Embryonic facial prominence (tissue), 1 donor: ENCODE measurements at regions not wholly inside any gene's neighbourhood (a gene's known extent, or its start where the extent isn't known, plus 50 kb on each side); places are given as distances from the start of the nearest gene placed in this dataset.

Experiments used
- DNase-seq: peaks from one replicate; pipeline ENCODE4 v3.0.0-alpha.2; 2016; ENCODE audit errors: extremely low spot score

DNA sequence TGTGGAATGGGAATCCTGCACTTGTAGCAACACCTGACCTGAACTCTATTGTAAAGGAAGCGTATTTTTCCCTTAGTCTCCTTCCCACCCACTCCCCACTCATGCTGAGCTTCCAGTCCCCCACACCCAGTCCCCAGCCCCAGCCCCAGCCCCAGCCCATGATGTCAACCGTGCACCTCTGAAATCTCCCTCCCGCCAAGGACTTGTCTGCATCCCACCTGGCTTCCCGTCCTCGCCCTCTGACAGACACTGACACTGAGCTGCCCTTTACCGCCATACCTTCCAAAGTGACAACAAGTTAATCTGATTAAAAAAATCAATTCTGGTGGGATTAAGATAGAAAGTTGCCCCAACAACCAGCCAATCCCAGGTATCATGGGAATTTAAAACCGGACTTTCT is 213.6 kb upstream of the CELF4 start:
- no peak for DNase-seq

DNA sequence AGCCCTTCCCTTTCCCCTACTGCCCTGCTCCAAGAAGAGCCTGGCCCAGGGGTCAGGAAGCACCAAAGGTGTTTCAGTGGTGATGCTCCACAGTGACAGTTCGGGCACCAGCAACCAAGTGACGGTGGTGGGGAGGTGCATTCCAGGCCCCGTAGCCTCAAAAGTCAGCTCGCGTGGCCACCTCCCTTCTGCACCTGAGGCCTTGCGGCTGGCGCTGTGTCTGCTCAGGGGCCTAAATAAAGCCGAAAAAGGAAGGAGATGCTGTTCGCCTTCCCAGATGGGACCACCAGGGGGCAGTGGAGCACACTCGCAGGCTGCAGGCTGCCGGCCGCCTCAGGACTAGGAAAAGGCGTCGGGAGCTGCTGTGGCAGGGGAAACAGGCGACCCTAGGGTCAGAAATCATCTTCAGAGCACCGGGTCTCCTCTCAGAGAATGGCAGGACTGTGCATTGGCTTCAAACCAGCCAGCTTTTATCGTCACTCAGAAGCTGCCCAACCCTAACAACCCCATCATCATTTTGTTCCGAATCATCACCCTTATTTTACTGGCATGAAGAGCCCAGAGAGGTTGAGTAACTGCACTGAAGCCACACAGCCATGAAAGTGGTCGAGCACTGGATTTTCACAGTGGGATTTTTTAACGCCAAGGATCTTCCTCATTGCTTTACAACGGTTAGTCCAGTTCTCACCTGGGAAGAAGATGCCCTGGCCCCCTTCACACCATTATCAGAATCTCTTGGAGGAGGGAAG is 213.0 kb upstream of the CELF4 start:
- DNase-seq: peak; percentile 30

DNA sequence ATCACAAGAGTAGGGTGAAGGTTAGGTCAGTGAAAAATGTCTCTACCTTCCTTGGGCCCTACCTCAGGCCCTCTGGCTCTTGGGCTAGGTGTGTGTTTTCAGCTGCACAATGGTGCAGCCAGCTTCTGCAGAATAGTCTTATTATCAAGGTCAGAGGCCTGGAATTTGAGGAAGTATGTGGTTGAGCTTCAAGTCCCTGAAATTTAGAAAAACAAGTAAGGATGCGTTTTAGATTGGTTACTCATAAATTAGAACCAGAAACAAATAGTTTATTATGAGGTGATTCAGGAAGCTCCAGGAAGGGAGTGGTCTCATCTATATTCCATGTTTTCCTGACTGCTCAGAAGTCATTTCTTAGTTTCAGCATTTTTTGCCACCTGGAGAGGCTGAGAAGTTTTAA is 204.2 kb upstream of the CELF4 start:
- DNase-seq: no peak

DNA sequence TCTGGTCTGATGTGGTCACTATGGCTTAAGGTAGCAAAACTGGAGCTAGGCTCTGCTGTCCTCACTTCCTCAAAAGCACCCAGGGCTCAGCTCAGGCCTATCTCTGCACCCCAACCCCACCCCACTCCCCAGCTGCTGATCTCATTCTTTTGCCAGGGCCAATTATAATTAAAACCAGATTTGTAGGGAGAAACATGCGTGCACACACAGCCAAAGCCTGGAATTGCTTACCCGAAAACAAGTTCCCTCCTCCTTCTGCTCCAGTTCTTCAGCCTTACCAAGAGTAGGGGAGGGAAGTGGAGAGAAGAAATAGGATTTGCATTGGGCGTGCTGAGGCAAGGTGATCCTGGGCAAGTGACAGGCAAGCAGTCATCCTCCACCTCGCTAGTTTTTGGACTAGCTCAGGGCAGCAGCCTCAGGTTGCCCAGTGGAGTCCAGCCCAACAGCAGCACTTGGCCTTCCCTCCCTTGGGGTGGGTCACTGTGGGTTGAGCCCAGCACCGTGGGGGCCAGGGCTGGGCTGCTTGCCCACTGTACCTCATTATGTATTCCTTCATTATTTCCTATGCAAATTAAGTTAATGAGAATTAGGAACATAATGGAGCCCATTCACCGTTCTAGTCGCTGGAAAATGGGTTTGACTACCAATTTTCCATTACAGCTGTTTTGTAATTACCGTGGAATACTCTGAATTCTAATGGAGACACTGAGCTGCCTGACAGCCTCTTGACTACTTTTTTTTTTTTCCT is 199.1 kb upstream of the CELF4 start:
- no peak for DNase-seq

DNA sequence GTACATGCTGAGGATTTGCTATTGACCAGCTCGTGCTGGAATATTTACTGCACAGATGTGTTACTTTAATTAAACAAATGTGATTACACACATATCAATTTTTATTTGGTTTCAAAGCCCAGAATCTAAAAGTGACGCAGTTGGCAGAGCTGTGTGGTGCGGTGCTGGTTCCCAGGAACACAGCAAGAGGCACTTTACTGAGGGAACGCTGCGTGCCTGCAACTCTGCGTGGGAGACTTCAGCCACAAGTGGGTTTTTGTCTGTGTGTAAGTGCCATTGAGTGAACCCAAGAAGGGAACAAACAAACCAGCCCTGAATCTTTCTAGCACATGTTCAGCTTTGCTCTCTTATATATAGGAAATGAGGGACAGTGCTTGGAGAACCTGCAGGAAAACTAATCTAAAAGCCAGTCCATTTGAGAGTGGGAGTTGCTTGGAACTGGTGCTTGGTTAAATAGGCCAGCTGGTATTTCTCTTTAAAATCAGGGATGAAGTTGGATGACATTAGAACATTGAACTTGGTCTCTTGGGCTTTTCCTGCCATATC is 196.6 kb upstream of the CELF4 start:
- no peak for DNase-seq

DNA sequence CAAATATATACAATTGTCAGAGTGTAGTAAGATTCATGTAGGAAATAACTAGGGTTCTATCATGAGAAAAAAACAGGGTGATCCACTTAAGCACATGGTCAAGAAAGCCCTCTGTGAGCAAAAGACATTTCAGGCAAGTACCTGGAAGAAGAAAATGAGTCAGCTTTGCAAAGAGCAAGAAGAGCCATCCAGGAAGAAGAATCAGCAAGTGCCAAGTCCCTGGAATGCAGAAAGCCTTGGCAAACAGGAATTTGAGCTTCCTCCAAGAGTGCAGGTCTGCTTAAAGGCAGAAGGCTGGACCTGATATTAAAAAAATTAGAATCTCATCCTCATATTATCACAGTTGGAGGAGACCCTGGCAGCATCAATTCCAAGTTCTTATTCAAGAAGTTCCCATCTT is 188.5 kb upstream of the CELF4 start:
- no peak for DNase-seq

DNA sequence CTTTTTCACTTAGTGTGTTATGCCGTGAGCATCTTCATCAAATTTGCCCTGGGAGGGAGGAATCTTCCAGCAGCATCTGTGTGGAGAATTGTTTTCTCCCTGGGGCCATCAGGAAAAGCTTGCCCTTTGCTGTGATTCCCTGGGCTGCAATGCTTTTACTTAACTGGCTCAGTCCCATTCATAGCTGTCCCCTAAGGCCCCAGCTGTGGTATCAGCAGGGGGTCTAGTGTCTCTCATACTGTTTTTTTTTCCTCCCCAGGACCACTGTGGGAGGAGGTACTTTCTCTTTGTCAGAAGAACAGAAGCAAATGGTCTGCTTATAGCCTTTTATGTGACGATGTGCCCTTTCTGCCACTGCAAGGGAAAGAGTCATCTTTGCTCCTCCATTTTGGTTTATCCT is 176.8 kb upstream of the CELF4 start:
- no peak for DNase-seq

DNA sequence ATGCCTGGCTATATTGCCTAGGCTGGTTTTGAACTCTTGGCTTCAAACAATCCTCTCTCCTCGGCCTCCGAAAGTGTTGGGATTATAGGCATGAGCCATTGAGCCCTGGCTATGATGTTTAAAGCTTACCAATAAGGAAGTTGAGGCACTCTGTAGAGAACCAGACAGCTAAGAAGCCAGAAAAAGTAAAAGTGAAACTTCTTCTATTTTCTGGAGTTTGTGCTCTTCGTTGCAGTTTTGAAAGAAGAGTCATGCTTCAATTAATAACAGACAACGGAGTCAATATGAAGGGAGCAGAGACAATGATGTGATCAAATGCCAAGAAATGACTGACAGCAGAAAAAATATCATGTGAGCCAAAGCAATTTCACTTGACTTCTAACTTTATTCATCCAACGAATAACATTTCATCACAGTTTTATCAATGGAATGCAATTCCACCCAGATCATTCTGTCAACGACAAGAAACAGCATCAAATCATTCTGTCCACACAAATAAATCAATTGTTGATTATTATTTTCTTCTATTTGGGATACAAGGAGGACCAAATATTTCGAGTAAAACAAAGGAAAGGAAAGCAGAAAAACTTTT is 175.5 kb upstream of the CELF4 start:
- DNase-seq: no peak

DNA sequence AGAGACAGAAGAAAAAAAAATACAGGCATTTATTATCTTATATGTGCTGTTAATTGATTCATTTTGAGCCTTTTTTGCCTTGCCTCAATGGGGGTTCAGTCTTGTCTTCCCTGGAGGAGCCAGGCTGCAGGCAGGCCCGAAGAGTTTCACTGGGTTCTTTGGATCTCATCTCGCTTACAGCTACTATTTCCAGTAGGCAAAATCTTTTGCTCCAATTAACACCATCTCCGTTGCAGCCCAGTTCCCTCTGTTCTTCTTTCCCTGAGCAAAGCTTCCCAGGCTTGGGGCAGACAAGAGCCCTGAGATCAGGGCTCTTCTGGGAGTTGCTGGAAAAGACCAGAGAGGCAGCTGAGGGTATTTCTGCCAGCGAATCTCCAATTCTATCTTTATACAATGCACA is 168.8 kb upstream of the CELF4 start:
- no peak for DNase-seq

DNA sequence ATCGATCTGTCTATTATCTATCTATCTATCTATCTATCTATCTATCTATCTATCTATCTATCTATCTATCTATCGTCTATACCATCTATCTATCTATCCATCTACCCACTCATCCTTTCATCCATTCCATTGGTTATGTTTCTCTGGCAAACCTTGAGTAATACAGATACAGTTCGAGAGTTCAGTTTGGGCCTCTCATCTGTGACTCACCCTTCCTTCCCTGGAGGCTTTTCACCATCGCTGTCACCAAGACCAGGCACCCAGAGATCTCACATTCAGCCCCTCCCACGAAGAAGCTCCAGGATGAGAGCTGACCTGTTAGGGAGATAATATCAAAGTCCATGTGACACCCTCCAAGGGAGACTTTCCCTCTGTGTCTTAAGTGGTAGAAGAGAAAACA is 164.1 kb upstream of the CELF4 start:
- DNase-seq: no peak

DNA sequence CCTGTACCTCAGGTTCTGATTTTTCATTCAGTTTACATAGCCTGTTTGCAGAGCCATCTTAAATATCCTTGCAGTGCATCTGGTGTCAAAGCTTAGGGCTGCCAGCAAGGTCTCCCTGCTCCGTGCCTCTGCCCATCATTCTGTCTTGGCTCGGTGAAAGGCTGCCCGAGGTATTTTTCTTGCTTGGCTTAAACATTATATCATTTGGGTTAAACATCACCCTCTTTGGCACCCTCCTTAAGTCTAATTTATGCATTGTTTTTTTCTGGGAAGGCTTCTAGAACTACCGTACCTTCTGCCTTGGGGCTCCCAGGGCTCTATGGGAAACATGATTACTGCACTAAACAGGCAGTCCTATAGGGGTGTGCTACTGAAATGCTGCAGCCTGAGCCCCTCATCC is 158.6 kb upstream of the CELF4 start:
- no peak for DNase-seq

DNA sequence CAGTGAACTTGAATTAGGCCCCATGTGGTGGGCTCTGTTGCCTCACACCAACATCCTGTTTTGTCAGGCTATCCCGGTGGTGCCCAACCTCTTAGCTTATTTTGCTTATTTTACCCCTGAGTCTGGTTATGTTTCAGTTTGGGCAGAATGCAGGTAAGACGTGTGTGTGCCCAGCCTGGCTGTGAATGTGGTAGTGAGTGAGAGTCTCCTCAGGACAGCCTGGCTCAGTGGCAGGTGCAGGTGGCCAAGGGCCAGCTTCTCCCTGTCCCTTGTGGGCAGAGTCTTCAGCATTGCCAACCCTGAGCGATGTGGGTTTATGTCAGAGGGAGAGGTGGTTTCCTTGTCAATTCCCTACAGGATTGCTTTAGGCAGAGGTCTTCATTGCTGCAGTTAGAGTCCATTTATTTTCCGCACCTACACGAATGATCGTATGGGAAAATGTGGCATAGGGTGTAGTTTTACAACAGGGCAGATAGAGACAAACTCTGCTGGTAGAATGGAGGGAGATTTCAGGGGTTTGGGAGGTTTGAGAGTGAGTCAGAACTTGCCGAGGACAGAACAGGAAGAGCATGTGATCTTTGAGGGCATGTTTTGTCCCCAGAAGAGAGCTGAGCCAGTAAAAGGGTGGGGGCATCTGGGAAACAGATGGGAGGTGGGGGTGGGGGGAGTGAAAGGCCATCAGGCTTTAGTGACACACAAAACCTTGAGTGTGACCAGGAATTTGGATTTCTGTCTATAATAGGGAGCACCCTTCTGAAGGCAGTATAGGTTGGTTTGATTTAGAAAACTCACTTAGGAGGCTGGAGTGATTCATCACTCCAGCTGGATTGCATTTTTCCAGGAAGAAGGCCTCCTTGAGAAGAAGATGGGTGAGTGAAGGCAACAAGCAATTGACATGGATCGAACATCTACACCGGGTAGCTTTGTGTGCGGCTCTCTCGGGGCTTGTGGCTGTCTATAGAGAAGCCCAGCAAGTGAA is 156.2 kb upstream of the CELF4 start:
- DNase-seq: no peak

DNA sequence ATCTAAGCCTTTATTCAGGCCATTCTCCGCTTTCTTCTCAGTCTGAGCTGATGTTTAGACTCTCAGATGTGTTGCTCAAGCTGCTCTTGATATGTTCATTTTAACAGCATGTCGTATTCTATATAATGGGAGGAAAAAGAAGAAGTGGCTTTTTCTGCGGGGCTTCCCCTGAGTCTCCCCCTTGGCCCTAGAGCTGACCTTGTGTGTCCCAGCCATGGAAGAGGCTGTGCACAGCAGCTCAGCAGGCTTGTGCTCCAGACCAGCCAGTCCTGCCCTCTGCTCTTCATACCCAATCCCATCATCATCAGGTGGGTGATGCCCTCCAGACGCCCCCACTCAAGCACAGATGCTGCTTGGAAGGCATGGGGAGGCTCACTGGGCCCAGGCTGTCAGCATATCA is 155.1 kb upstream of the CELF4 start:
- DNase-seq: no peak

DNA sequence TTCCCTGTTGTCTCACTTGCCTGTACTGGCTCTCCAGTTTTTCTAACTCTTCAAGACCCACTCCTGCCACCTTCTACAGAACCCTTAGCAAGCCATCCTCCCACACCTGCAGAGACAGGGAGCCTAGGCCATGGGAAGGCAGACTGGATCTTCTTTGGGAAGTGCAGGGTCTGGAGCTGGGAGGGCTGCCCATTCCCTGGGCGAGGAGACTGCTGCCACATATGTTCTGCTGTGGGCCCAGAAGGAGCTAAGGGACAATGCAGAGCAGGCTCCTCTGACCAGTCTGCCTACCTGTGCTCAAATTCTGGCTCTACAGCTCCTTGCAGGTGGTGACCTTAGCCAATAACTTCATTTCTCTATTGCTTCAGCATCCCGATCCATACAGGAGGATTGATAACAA is 152.1 kb upstream of the CELF4 start:
- DNase-seq: no peak

DNA sequence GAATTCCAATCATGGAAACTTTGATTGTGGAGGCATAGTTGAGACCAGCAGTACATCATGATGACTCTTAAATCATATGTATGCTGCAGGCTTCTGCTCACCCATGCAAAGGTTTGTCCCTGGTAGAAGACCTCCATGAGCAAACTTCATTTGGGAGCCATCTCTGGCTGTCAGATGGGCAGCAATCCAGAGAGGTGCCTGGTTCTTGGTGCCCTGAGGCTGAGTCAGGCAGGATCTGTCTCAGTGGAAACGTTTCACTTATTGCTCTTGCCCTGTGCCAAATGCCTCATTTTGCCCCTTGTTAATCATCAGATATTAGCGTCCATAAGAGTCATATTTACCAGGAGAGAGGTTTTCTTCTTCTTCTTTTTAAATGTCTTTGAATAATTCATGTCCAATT is 151.5 kb upstream of the CELF4 start:
- DNase-seq: no peak

DNA sequence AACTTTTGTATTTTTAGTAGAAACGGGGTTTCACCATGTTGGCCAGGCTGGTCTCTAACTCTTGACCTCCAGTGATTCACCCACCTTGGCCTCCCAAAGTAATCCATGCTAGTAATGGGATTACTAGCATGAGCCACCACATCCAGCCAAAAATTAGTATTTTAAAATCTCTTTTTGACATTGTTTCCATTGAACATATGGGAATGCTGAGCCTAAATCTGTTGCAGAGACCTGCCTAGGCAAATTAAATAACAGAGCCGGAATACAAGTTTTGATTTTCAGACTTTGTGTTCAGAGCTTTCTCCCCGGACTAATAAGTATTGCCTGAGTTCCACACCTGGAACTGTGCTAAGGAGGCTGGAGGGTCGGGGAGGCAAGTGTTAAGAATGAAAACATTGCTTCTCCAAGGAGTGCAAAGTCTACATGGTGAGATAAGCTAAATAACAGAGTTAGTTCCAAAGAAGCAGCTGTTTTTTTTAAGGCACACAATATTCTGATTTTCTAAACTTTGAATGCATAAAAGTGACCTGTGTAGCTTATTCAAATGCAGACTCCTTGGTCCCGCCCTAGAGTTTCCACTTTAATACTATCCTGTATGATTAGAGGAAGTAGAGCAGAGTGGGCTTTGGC is 150.6 kb upstream of the CELF4 start:
- DNase-seq: no peak

DNA sequence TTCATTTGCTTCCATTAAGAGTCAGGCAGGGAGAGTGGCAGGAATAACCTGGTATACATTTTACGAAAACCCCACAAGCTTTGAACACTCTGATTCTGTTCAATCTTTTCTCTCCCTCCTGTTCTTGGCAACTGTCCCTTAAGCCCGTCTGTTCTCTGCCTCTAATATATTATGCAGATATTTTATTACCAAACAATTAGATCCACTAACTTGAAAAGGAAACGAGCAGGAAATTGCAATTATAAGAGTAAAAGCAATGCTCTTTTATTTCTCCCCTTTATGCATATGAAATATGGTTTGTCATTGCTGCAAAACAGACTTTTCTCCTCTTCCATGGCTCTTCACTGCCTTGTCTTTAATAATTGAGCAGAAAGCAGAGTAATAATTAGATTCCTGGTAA is 149.1 kb upstream of the CELF4 start:
- no peak for DNase-seq

DNA sequence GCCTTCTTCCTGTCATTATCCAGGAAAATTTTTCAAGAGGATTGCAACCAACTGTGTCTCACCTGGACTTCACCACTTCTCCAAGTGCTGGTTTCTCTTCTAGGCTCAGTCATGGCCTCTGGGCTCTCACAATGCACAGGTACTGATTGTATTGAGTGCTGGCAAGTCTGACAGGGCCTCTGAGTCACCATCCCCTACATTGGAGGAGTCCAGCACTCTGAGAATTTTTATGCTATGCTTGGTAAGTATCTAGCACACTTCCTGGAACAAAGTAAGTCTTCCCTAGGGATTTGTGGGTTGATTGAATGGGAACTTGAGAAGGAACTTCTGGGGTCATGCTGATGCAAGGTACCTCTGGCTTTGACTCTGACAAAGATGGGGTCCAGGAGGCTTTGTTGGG is 147.2 kb upstream of the CELF4 start:
- DNase-seq: no peak

DNA sequence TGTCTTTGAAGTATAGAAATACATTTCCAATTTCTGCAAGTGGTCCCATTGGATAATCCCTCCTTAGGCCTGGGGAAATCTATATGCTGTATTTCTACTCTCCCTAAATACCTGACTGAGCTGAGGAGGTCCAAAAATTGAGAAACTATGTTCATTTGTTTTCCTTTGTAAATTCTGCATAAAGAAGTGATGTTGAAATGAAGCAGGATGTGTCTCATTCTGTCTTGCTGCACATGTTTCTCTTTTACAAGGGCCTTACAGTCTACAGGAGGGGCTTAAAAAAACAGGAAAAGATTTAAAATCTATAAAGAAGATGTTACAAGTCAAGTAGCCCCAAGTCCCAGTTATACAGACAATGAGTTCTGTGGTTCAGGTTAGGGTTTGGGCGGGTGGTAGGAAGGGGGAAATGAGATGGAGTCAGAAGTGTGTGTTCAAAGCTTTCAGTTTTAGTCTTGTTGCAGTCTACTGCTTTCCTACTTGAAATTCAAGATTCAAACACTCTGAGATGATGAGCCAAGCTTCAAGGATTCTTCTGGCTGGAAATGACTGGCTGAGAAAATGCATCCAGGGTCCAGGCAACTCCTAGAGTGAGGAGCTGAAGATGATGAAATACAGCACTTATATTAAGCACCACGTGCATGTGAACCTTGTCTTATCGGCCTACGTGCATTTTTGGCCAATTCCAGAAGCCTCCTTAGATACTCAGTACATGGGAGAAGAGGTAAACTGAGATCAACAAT is 146.3 kb upstream of the CELF4 start:
- DNase-seq: no peak

DNA sequence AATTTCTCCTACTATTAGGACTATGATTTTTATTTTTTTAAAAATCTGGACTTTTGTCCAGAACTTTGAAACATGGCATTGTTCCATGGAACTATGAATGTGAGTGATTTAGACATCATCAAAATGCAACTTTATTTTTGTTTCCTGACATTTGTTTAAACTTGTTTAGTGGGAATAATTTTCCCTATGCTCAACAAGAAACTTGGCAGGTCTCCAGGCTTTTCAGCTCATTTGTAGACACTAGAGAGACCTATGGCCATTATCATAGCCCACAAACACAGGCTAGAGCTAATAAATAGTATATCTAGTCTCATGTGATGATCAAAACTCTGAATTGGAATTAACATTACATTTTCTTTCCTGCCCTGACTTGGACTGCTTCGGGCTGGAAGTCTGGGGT is 145.1 kb upstream of the CELF4 start:
- no peak for DNase-seq

DNA sequence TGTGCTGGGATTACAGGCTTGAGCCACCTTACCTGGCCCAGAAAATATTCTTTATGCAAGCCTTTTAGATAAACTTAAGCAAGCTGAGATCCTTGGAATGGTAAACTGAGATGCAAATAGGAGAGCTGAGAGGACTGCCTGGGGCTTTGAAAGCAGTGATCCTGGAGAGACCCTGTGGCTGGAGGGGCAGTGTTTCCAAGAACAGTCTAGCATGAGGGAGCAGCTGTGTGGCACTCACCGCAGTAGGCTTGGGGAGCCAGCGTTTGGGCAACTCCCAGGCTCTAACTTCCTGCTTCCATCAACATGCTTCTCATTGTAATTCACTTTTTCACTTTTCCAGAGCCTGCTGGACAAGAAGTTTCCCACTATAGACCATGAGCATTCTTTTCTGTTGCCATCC is 144.1 kb upstream of the CELF4 start:
- no peak for DNase-seq
